Neural progenitor cell (in vitro differentiated cells): ENCODE measurements at regions not wholly inside any gene's neighbourhood (a gene's known extent, or its start where the extent isn't known, plus 50 kb on each side); places are given as distances from the start of the nearest gene placed in this dataset.

ENCODE experiments used
- DNase-seq: peaks from one replicate; pipeline ENCODE4 v3.0.0-alpha.2; 2016; ENCODE audit warnings: low spot score
- H2AFZ ChIP-seq: fragments of 200-600 bp; sonication (generic); replicated peaks from 2 replicates; pipeline ENCODE4 v1.6.1; 2016; ENCODE audit warnings: antibody characterized with exemption
- H3F3A ChIP-seq: fragments of 200-600 bp; sonication (generic); 2 replicates; pipeline ENCODE4 v1.6.1; 2016; ENCODE audit warnings: antibody characterized with exemption, low read depth
- H3K27ac ChIP-seq: fragments of 200-600 bp; sonication (generic); 2 replicates; pipeline ENCODE4 v1.5.1; 2016; ENCODE audit warnings: mild to moderate bottlenecking
- H3K27me3 ChIP-seq: fragments of 200-600 bp; sonication (generic); 2 replicates; pipeline ENCODE4 v1.6.1; 2016; ENCODE audit warnings: mild to moderate bottlenecking, moderate library complexity
- H3K36me3 ChIP-seq: fragments of 200-600 bp; sonication (generic); 2 replicates; pipeline ENCODE4 v1.5.1; 2016
- H3K4me1 ChIP-seq: fragments of 200-600 bp; sonication (generic); 2 replicates; pipeline ENCODE4 v1.6.1; 2016; ENCODE audit warnings: mixed run types
- H3K4me2 ChIP-seq: fragments of 200-600 bp; sonication (generic); 2 replicates; pipeline ENCODE4 v1.6.1; 2016
- H3K4me3 ChIP-seq: fragments of 200-600 bp; sonication (generic); 2 replicates; pipeline ENCODE4 v1.5.1; 2016
- H3K79me2 ChIP-seq: fragments of 200-600 bp; sonication (generic); 2 replicates; pipeline ENCODE4 v1.6.1; 2016; ENCODE audit warnings: low read depth
- H3K9ac ChIP-seq: fragments of 200-600 bp; sonication (generic); 2 replicates; pipeline ENCODE4 v1.6.1; 2016
- H3K9me3 ChIP-seq: fragments of 200-600 bp; sonication (generic); 2 replicates; pipeline ENCODE4 v1.5.1; 2016; ENCODE audit warnings: low read depth
- H4K20me1 ChIP-seq: fragments of 200-600 bp; sonication (generic); 2 replicates; pipeline ENCODE4 v1.6.1; 2016; ENCODE audit warnings: low read depth
- H3K27ac Mint-ChIP-seq: 3 replicates; pipeline ENCODE4 v1.8.0; 2021; ENCODE audit warnings: mixed read lengths
- H3K27me3 Mint-ChIP-seq: 2 replicates; pipeline ENCODE4 v1.8.0; 2022; ENCODE audit warnings: low read depth, mild to moderate bottlenecking, inconsistent platforms, moderate library complexity, mixed read lengths; ENCODE audit not compliant: insufficient read depth
- H3K36me3 Mint-ChIP-seq: 3 replicates; pipeline ENCODE4 v1.8.0; 2021; ENCODE audit warnings: mixed read lengths
- H3K4me1 Mint-ChIP-seq: 3 replicates; pipeline ENCODE4 v1.8.0; 2021; ENCODE audit warnings: mixed read lengths
- H3K4me3 Mint-ChIP-seq: 3 replicates; pipeline ENCODE4 v1.8.0; 2021; ENCODE audit warnings: mild to moderate bottlenecking, moderate library complexity, mixed read lengths
- H3K9me3 Mint-ChIP-seq: 3 replicates; pipeline ENCODE4 v1.8.0; 2020; ENCODE audit warnings: mixed read lengths
- CTCF ChIP-seq: fragments of 200-600 bp; sonication (generic); IDR thresholded peaks from 2 replicates; pipeline ENCODE4 v1.5.1; 2017; ENCODE audit warnings: antibody characterized with exemption, mild to moderate bottlenecking
- EZH2 ChIP-seq: fragments of 200-600 bp; sonication (generic); IDR thresholded peaks from 2 replicates; pipeline ENCODE4 v1.6.1; 2017; ENCODE audit warnings: antibody characterized with exemption, mild to moderate bottlenecking, moderate library complexity
- EZH2phosphoT487 ChIP-seq: fragments of 200-600 bp; sonication (generic); IDR thresholded peaks from 2 replicates; pipeline ENCODE4 v1.6.1; 2017; ENCODE audit warnings: antibody characterized with exemption

GRCh38 chr10:57161157-57161556, 800.1 kb upstream of the ZWINT start:
- no peak overlapping the region for H2AFZ ChIP-seq
- Mint-ChIP-seq H3K4me1 (no peaks in the 10 kb centered on the region), H3K36me3 (no peaks in the 10 kb centered on the region), H3K9me3 (peaks cover 5% of the 10 kb centered on the region), H3K4me3 (no peak overlapping the region), H3K27ac (no peak overlapping the region), H3K27me3 (no peaks in the 10 kb centered on the region)
- no peaks in the 10 kb centered on the region for H3K79me2 ChIP-seq
- no peak for TF ChIP-seq CTCF
- no peak for TF ChIP-seq EZH2
- TF ChIP-seq EZH2phosphoT487 = no peak
- DNase-seq = no peak
- no peaks in the 10 kb centered on the region for H3K36me3 ChIP-seq
- no peaks in the 10 kb centered on the region for H3K9me3 ChIP-seq
- H3K4me3 ChIP-seq = no peak overlapping the region
- H3F3A ChIP-seq = no peaks in the 10 kb centered on the region
- H3K4me2 ChIP-seq = no peak overlapping the region
- H3K27ac ChIP-seq = no peak overlapping the region
- H3K27me3 ChIP-seq = no peaks in the 10 kb centered on the region
- H4K20me1 ChIP-seq = no peaks in the 10 kb centered on the region
- H3K9ac ChIP-seq = no peak overlapping the region
- H3K4me1 ChIP-seq = no peaks in the 10 kb centered on the region

- no peak overlapping the region for H2AFZ ChIP-seq
- no peaks in the 10 kb centered on the region for H3K36me3 ChIP-seq
- Mint-ChIP-seq H3K36me3 (peaks cover 4% of the 10 kb centered on the region), H3K27me3 (peaks cover 4% of the 10 kb centered on the region), H3K9me3 (peaks cover 5% of the 10 kb centered on the region), H3K27ac (no peak overlapping the region), H3K4me3 (no peak overlapping the region), H3K4me1 (peaks cover 12% of the 10 kb centered on the region)
- H3K27ac ChIP-seq = no peak overlapping the region
- H3K9me3 ChIP-seq = no peaks in the 10 kb centered on the region
- no peaks in the 10 kb centered on the region for H4K20me1 ChIP-seq
- no peaks in the 10 kb centered on the region for H3K4me1 ChIP-seq
- no peak overlapping the region for H3K4me2 ChIP-seq
- H3K79me2 ChIP-seq = no peaks in the 10 kb centered on the region
- TF ChIP-seq EZH2 (no peak), EZH2phosphoT487 (no peak), CTCF (no peak)
- no peak overlapping the region for H3K9ac ChIP-seq
- H3K4me3 ChIP-seq = no peak overlapping the region
- H3K27me3 ChIP-seq = peaks cover 62% of the 10 kb centered on the region
- DNase-seq = no peak
- no peaks in the 10 kb centered on the region for H3F3A ChIP-seq
These were observed 784.5 kb upstream of the ZWINT start for GRCh38 chr10:57145548-57145947.

- peak; percentile 37 for DNase-seq
- Histone ChIP-seq H3K4me1 (no peaks in the 10 kb centered on the region), H3K9ac (no peak overlapping the region), H3F3A (no peaks in the 10 kb centered on the region), H3K4me2 (no peak overlapping the region), H3K9me3 (no peaks in the 10 kb centered on the region), H3K27me3 (peaks cover 55% of the 10 kb centered on the region), H3K27ac (no peak overlapping the region), H4K20me1 (no peaks in the 10 kb centered on the region), H3K4me3 (no peak overlapping the region), H2AFZ (no peak overlapping the region), H3K79me2 (no peaks in the 10 kb centered on the region), H3K36me3 (no peaks in the 10 kb centered on the region)
- H3K9me3 Mint-ChIP-seq = peaks cover 12% of the 10 kb centered on the region
- H3K27me3 Mint-ChIP-seq = peaks cover 4% of the 10 kb centered on the region
- peak overlapping the region; percentile 15 for H3K4me3 Mint-ChIP-seq
- TF ChIP-seq EZH2 = no peak
- TF ChIP-seq EZH2phosphoT487 = no peak
- TF ChIP-seq CTCF = no peak
- peaks cover 12% of the 10 kb centered on the region for H3K4me1 Mint-ChIP-seq
- H3K27ac Mint-ChIP-seq = peak overlapping the region; percentile 50
- H3K36me3 Mint-ChIP-seq = peaks cover 4% of the 10 kb centered on the region
These were observed 782.0 kb upstream of the ZWINT start for GRCh38 chr10:57142925-57143576.
